ENCODE measurements at regions not wholly inside any gene's neighbourhood (a gene's known extent, or its start where the extent isn't known, plus 50 kb on each side); places are given as distances from the start of the nearest gene placed in this dataset.

- CTCF ChIA-PET (ENCODE audit: low intra/inter-chr PET ratio) = no interaction called here
These were observed 200.6 kb upstream of the IRAK1BP1 start for GRCh38 chr6:78666764-78667163.

GRCh38 chr6:78670156-78670555 is 197.2 kb upstream of the IRAK1BP1 start:
- Histone ChIP-seq H3K27me3 (ENCODE audit: control insufficient read depth in 2 of 2, insufficient read depth in 2 of 2, low read length in 2 of 2) (no peaks in the 10 kb centered on the region), H3K9me1 (ENCODE audit: control insufficient read depth, insufficient read depth, low read length) (no peaks in the 10 kb centered on the region), H3K4me1 (replicated peaks in 1 of 2; ENCODE audit: control insufficient read depth in 2 of 2, insufficient read depth in 2 of 2, low read length in 2 of 2) (no peaks in the 10 kb centered on the region), H3K9me3 (replicated peaks; ENCODE audit: control insufficient read depth, insufficient read depth, low read depth, low read length) (no peaks in the 10 kb centered on the region), H3K4me3 (no peak overlapping the region), H3K79me2 (ENCODE audit: control insufficient read depth, insufficient read depth, low read length) (no peaks in the 10 kb centered on the region), H4K20me1 (replicated peaks; ENCODE audit: control insufficient read depth, insufficient read depth, low read length) (no peaks in the 10 kb centered on the region), H2AFZ (ENCODE audit: low read depth, low read length) (no peak overlapping the region), H3K4me2 (ENCODE audit: insufficient read depth, low read length) (no peak overlapping the region), H3K36me3 (ENCODE audit: control insufficient read depth, insufficient read depth, low read length) (no peaks in the 10 kb centered on the region), H3K9ac (ENCODE audit: insufficient read depth in 1 of 2, low read depth in 2 of 2, low read length in 2 of 2) (no peak overlapping the region), H3K27ac (ENCODE audit: extremely low read depth, low read depth, low read length) (no peak overlapping the region)
- WGBS (ENCODE audit: insufficient coverage, low coverage, missing lambda C conversion rate) = 0% methylated on average over 2 of the region's 2 CpGs
- no peak for DNase-seq (ENCODE audit: extremely low read depth in 1 of 4, low spot score in 3 of 4)
- BruUV-seq (replicated peaks) = no TSS peak
- POLR2A ChIA-PET = no interaction called here
- ATAC-seq = no peak
- FAIRE-seq = no peak
- in situ Hi-C loops (cut with MboI) (no loop called here), intact Hi-C loops (cut with micrococcal nuclease) (no loop called here)
- CTCF ChIA-PET (ENCODE audit: low intra/inter-chr PET ratio) = no interaction called here
- TF ChIP-seq EHMT2 (IDR thresholded peaks at IDR 0.05) (no peak), ZNF395 (CRISPR knock-in tag; IDR thresholded peaks at IDR 0.05) (no peak), BHLHE40 (IDR thresholded peaks at IDR 0.05; ENCODE audit: low read length) (no peak), CBFB (CRISPR knock-in tag; IDR thresholded peaks at IDR 0.05) (no peak), PHF20 (IDR thresholded peaks at IDR 0.05; ENCODE audit: partially characterized antibody) (no peak), GMEB1 (CRISPR knock-in tag; IDR thresholded peaks at IDR 0.05) (no peak), ETV6 (IDR thresholded peaks at IDR 0.05; ENCODE audit: borderline replicate concordance in 1 of 2, low read depth in 2 of 2, low read length in 1 of 2) (no peak), ETV6 (CRISPR knock-in tag; IDR thresholded peaks at IDR 0.05; ENCODE audit: borderline replicate concordance) (no peak), ZNF655 (CRISPR knock-in tag; IDR thresholded peaks at IDR 0.05) (no peak)

More at GRCh38 chr6:78666764-78667163, 200.6 kb upstream of the IRAK1BP1 start:
- Histone ChIP-seq H4K20me1 (replicated peaks; ENCODE audit: control insufficient read depth, insufficient read depth, low read length) (no peaks in the 10 kb centered on the region), H3K9ac (ENCODE audit: insufficient read depth in 1 of 2, low read depth in 2 of 2, low read length in 2 of 2) (no peak overlapping the region), H3K9me3 (replicated peaks; ENCODE audit: control insufficient read depth, insufficient read depth, low read depth, low read length) (no peaks in the 10 kb centered on the region), H3K9me1 (ENCODE audit: control insufficient read depth, insufficient read depth, low read length) (no peaks in the 10 kb centered on the region), H3K4me2 (ENCODE audit: insufficient read depth, low read length) (no peak overlapping the region), H3K4me3 (no peak overlapping the region), H2AFZ (ENCODE audit: low read depth, low read length) (no peak overlapping the region), H3K36me3 (ENCODE audit: control insufficient read depth, insufficient read depth, low read length) (no peaks in the 10 kb centered on the region), H3K79me2 (ENCODE audit: control insufficient read depth, insufficient read depth, low read length) (no peaks in the 10 kb centered on the region), H3K27ac (ENCODE audit: extremely low read depth, low read depth, low read length) (no peak overlapping the region), H3K27me3 (ENCODE audit: control insufficient read depth in 2 of 2, insufficient read depth in 2 of 2, low read length in 2 of 2) (no peaks in the 10 kb centered on the region), H3K4me1 (replicated peaks in 1 of 2; ENCODE audit: control insufficient read depth in 2 of 2, insufficient read depth in 2 of 2, low read length in 2 of 2) (no peaks in the 10 kb centered on the region)
- 0% methylated on average over 1 of the region's 1 CpG for WGBS (ENCODE audit: insufficient coverage, low coverage, missing lambda C conversion rate)
- in situ Hi-C loops (cut with MboI) = no loop called here
- no TSS peak for BruUV-seq (replicated peaks)
- no peak for ATAC-seq
- TF ChIP-seq ZBTB17 (CRISPR knock-in tag; IDR thresholded peaks at IDR 0.05) = no peak
- TF ChIP-seq ZNF316 (IDR thresholded peaks at IDR 0.05) = peak; percentile 24; the same call in 1 of the 2 replicates
- no peak for FAIRE-seq
- POLR2A ChIA-PET = no interaction called here
- intact Hi-C loops (cut with micrococcal nuclease) = no loop called here
- no peak for DNase-seq (ENCODE audit: extremely low read depth in 1 of 4, low spot score in 3 of 4)

Data from K562 (cell line).